ENCODE measurements at regions not wholly inside any gene's neighbourhood (a gene's known extent, or its start where the extent isn't known, plus 50 kb on each side); places are given as distances from the start of the nearest gene placed in this dataset.

GRCh38 chr21:27112186-27112585, 145.3 kb upstream of the ADAMTS5 start:
- TF ChIP-seq EZH2 (IDR thresholded peaks at IDR 0.05; ENCODE audit: low read length) (no peak), CTCF (optimal IDR thresholded peaks at IDR 0.05 in 1 of 3, IDR thresholded peaks at IDR 0.05 in 1 of 3, conservative IDR thresholded peaks at IDR 0.05 in 1 of 3; ENCODE audit: extremely low read depth in 1 of 3, insufficient read depth in 2 of 3, low read length in 3 of 3) (no peak)
- Histone ChIP-seq H3K9me1 (ENCODE audit: control insufficient read depth, extremely low read depth, insufficient read depth, low read length) (no peaks in the 10 kb centered on the region), H3K9me3 (ENCODE audit: control insufficient read depth, low read depth, low read length) (no peaks in the 10 kb centered on the region), H3K4me3 (ENCODE audit: control insufficient read depth in 2 of 3, extremely low read depth in 1 of 3, insufficient read depth in 2 of 3, low read depth in 1 of 3, low read length in 3 of 3) (no peak overlapping the region), H3K4me1 (ENCODE audit: control insufficient read depth, extremely low read depth, insufficient read depth, low read length) (peaks cover 19% of the 10 kb centered on the region), H3K36me3 (ENCODE audit: control insufficient read depth in 2 of 2, extremely low read depth in 1 of 2, insufficient read depth in 2 of 2, low read length in 2 of 2) (no peaks in the 10 kb centered on the region), H4K20me1 (ENCODE audit: control insufficient read depth, extremely low read depth, insufficient read depth, low read length) (no peaks in the 10 kb centered on the region), H2AFZ (ENCODE audit: control insufficient read depth, low read length) (no peak overlapping the region), H3K9ac (ENCODE audit: control insufficient read depth, extremely low read depth, insufficient read depth, low read length) (no peak overlapping the region), H3K27ac (ENCODE audit: control insufficient read depth, insufficient read depth, low read length) (peak overlapping the region; percentile 48), H3K79me2 (ENCODE audit: control insufficient read depth, insufficient read depth, low read length) (no peaks in the 10 kb centered on the region), H3K4me2 (ENCODE audit: control insufficient read depth, extremely low read depth, insufficient read depth, low read depth, low read length) (peak overlapping the region; percentile 52), H3K27me3 (ENCODE audit: control insufficient read depth, extremely low read depth, insufficient read depth, low read length) (no peaks in the 10 kb centered on the region)
- FAIRE-seq: peak; percentile 85
- dilution Hi-C loops (cut with MboI; ENCODE audit: extremely low pct_ligation_motif_present, low sequenced_read_pairs): no loop called here
- no peak for DNase-seq (ENCODE audit: low read depth, low spot score)

DNA sequence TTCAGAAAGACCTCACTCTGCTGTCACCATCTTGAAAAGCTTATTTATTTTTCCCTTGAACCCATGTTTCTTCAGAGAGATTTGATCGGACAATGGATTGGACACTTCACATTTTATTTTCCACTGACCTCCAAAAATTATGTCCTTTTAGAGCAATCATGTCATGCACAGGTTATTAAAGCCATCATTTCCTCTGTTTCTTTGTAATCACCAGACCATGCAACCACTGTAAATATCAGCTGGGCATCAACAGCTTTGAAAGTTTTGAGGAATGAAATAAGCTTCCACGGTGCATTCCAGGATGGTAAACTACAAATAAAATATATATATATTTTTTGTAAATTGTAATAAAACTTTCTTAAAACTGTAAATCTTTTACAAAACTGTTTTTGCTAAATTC, 144.1 kb upstream of the ADAMTS5 start:
- no peaks in the 10 kb centered on the region for H3K27me3 ChIP-seq (ENCODE audit: control insufficient read depth, extremely low read depth, insufficient read depth, low read length)
- dilution Hi-C loops (cut with MboI; ENCODE audit: extremely low pct_ligation_motif_present, low sequenced_read_pairs): no loop called here
- no peaks in the 10 kb centered on the region for H3K9me1 ChIP-seq (ENCODE audit: control insufficient read depth, extremely low read depth, insufficient read depth, low read length)
- no peak for DNase-seq (ENCODE audit: low read depth, low spot score)
- H3K4me2 ChIP-seq (ENCODE audit: control insufficient read depth, extremely low read depth, insufficient read depth, low read depth, low read length): no peak overlapping the region
- H3K4me1 ChIP-seq (ENCODE audit: control insufficient read depth, extremely low read depth, insufficient read depth, low read length): peaks cover 19% of the 10 kb centered on the region
- H3K4me3 ChIP-seq (ENCODE audit: control insufficient read depth in 2 of 3, extremely low read depth in 1 of 3, insufficient read depth in 2 of 3, low read depth in 1 of 3, low read length in 3 of 3): no peak overlapping the region
- H3K79me2 ChIP-seq (ENCODE audit: control insufficient read depth, insufficient read depth, low read length): no peaks in the 10 kb centered on the region
- no peaks in the 10 kb centered on the region for H3K36me3 ChIP-seq (ENCODE audit: control insufficient read depth in 2 of 2, extremely low read depth in 1 of 2, insufficient read depth in 2 of 2, low read length in 2 of 2)
- H3K9me3 ChIP-seq (ENCODE audit: control insufficient read depth, low read depth, low read length): no peaks in the 10 kb centered on the region
- H4K20me1 ChIP-seq (ENCODE audit: control insufficient read depth, extremely low read depth, insufficient read depth, low read length): no peaks in the 10 kb centered on the region
- H2AFZ ChIP-seq (ENCODE audit: control insufficient read depth, low read length): no peak overlapping the region
- H3K27ac ChIP-seq (ENCODE audit: control insufficient read depth, insufficient read depth, low read length): no peak overlapping the region
- FAIRE-seq: peak; percentile 20
- TF ChIP-seq CTCF (optimal IDR thresholded peaks at IDR 0.05 in 1 of 3, IDR thresholded peaks at IDR 0.05 in 1 of 3, conservative IDR thresholded peaks at IDR 0.05 in 1 of 3; ENCODE audit: extremely low read depth in 1 of 3, insufficient read depth in 2 of 3, low read length in 3 of 3): no peak
- TF ChIP-seq EZH2 (IDR thresholded peaks at IDR 0.05; ENCODE audit: low read length): no peak
- H3K9ac ChIP-seq (ENCODE audit: control insufficient read depth, extremely low read depth, insufficient read depth, low read length): no peak overlapping the region
